GM08714 (cell line): ENCODE measurements at regions not wholly inside any gene's neighbourhood (a gene's known extent, or its start where the extent isn't known, plus 50 kb on each side); places are given as distances from the start of the nearest gene placed in this dataset.

Experiments
- H3K4me3 ChIP-seq: fragments of 200-500 bp; sonication (Bioruptor generic); 2 replicates; pipeline ENCODE4 v1.5.1; 2014; ENCODE audit warnings: mild to moderate bottlenecking, low read length, inconsistent platforms
- ZNF274 ChIP-seq: IDR thresholded peaks from 2 replicates; pipeline ENCODE4 v1.6.1; 2012; ENCODE audit warnings: mild to moderate bottlenecking, low read depth, low read length

GRCh38 chr3:147958754-147959153 is 549.6 kb downstream of the ZIC1 start:
- no peak for TF ChIP-seq ZNF274
- H3K4me3 ChIP-seq: no peak overlapping the region

DNA sequence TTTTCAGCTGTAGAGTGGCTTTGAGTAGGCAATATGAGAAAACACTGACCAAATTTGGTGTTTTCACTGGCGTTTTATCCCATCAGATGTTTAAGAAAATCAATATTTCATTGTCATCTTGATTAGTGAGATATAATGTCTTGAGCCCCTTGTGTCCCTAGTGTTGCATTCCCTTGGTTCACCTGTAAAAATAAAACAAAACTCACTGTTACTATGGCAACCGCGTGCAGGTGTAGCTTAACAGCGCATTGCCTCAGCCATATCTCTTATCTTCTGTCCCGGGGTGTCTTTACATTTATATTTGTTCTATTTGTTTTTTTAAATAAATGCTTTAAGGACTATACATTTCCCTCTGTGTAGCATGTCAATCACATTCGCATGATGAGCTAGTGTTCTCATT is 551.6 kb downstream of the ZIC1 start:
- TF ChIP-seq ZNF274: no peak
- H3K4me3 ChIP-seq: no peak overlapping the region

- no peak for TF ChIP-seq ZNF274
- no peak overlapping the region for H3K4me3 ChIP-seq
Observed at GRCh38 chr3:147962408-147963164, 553.4 kb downstream of the ZIC1 start.

GRCh38 chr3:147963711-147964110 is 554.5 kb downstream of the ZIC1 start:
- TF ChIP-seq ZNF274: no peak
- H3K4me3 ChIP-seq: no peak overlapping the region

DNA sequence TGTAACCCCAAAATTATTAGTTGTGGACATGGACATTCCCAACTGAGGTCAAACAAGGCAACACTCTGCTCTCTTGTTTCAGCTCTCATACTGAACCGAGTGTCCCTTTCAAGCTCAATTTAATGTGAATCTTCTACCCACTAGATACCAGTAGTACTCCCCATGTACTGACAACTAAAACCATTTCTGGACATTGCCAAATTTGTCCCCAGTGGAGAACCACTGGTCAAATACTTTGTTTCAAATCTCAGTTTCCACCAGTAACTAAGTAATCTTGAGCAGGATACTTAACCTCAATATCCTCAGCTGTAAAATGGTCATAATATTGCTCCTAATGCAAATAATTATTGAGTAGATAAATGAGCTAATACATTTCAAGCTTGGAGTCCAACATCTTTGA is 566.0 kb downstream of the ZIC1 start:
- H3K4me3 ChIP-seq: no peak overlapping the region
- no peak for TF ChIP-seq ZNF274

DNA sequence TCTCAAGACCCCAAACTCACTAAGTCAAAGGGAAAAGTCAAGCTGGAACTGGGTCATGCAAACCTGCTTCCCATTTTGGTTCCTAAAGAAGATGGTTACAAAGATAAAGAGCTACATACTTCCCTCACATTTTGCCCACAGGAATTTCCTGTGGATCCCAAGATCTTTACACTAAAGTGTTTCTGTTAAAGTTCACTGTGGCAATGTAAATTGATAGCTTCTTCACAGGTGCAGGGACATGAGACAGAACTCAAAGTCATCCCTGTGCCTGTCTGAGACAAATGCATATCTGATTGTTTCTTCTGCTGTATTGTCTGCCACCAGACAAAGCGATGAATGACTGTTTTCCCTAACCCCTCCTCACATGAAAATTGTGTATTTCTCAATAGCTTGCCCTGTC is 567.8 kb downstream of the ZIC1 start:
- H3K4me3 ChIP-seq: no peak overlapping the region
- no peak for TF ChIP-seq ZNF274

DNA sequence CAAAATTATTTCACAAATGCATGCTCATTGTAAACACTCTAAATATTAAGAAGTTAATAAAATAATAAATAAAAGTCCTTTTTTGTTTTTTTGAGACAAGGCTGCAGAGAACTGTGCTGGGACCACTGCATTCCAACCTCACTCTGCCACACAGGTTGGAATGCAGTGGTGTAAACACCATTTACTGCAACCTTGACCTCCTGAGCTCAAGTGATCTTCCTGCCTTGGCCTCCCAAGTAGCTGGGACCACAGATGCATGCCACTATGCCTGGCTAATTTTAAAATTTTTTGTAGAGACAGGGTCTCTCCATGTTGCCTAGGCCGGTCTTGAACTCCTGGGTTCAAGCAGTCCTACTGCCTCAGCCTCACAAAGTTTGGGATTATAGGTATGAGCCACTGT is 578.4 kb downstream of the ZIC1 start:
- no peak overlapping the region for H3K4me3 ChIP-seq
- no peak for TF ChIP-seq ZNF274

GRCh38 chr3:147989344-147989743 is 580.2 kb downstream of the ZIC1 start:
- TF ChIP-seq ZNF274: no peak
- no peak overlapping the region for H3K4me3 ChIP-seq

DNA sequence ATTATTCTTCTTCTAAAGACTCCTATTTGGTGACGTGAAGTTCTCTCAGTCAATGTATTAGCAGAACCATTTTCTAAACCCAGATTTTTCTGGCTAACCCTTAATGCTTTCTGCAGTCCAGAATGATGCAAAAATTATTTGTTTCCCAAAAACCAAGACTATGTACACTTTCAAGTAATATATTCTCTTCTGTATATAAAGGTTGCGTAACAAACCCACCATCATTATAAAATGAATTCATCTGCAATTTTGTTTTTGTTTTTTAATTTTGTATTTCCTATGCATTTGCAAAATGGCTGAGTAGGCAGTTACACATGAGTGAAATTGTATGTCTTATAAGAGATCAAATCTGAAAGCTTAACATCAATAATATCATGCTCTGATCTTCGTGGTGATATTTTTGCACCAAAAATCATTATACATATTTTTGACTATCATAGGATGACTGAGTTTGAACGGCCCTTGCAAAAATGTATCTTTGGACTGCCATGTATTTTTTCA is 593.6 kb downstream of the ZIC1 start:
- no peak overlapping the region for H3K4me3 ChIP-seq
- no peak for TF ChIP-seq ZNF274

- no peak overlapping the region for H3K4me3 ChIP-seq
Observed at GRCh38 chr3:148004331-148004730, 595.2 kb downstream of the ZIC1 start.

DNA sequence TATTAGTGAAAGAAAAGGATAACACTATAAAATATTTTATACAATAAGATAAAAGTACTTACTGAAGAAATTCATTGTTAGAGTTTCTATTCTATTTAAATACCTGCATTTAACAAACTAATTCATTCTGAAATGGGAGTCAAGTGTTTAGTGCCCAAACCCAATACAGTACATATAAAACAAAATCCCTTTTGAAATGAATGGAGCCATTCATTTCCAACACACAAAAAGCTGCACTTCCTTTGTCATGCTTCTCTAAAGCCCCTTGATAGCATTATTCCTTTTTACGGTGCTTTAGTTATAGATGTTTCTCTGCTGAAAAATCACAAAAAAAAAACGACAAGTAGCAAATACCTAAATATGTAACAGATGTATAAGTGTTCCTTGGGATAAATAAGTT is 596.3 kb downstream of the ZIC1 start:
- no peak overlapping the region for H3K4me3 ChIP-seq
- no peak for TF ChIP-seq ZNF274

More at GRCh38 chr3:148004331-148004730, 595.2 kb downstream of the ZIC1 start:
- no peak for TF ChIP-seq ZNF274

DNA sequence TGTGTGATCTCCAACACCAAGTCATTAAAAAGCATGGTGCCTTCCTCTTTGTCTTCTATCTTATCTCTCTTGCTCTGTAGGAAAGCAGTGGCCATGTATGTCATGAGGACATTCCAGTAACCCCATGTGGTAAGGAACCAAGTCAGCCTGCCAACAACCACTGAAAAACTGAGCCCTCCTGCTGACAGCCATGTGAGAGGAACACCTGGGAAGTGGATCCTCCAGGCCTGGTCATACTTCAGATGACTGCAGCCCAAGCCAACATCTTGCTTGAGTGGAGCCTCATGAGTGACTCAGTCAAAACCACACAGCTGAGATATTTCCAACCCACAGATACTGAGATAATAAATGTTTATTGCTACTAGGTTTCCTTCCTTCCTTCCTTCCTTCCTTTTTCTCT is 597.3 kb downstream of the ZIC1 start:
- H3K4me3 ChIP-seq: no peak overlapping the region
- TF ChIP-seq ZNF274: no peak

- no peak for TF ChIP-seq ZNF274
- no peak overlapping the region for H3K4me3 ChIP-seq
Observed at GRCh38 chr3:148008591-148008990, 599.4 kb downstream of the ZIC1 start.

- H3K4me3 ChIP-seq: no peak overlapping the region
- TF ChIP-seq ZNF274: no peak
Observed at GRCh38 chr3:148020861-148021260, 611.7 kb downstream of the ZIC1 start.

DNA sequence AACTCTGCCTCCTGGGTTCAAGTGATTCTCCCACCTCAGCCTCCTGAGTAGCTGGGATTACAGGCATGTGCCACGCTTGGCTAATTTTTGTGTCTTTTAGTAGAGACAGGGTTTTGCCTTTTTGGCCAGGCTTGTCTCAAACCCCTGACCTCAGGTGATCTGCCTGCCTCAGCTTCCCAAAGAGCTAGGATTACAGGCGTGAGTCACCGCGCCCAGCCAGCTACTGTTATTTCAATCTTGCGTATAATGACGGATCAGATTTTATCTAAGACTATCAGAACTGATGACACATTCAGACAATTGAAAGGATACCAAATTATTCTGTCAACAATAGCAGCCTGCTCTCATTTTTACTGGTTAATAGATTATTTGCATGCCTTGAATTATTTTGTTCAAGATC is 612.2 kb downstream of the ZIC1 start:
- no peak overlapping the region for H3K4me3 ChIP-seq
- no peak for TF ChIP-seq ZNF274

GRCh38 chr3:148023994-148024393 is 614.8 kb downstream of the ZIC1 start:
- H3K4me3 ChIP-seq: no peak overlapping the region
- no peak for TF ChIP-seq ZNF274
